ENCODE measurements at regions not wholly inside any gene's neighbourhood (a gene's known extent, or its start where the extent isn't known, plus 50 kb on each side); places are given as distances from the start of the nearest gene placed in this dataset.
"Not testable (repeated sequence)": the region's sequence is repeated elsewhere in the genome, so short reads cannot be mapped to it uniquely, and the experiment has no call there.

- no peaks in the 10 kb centered on the region for H3K27me3 ChIP-seq (ENCODE audit: control insufficient read depth, insufficient read depth, low read length)
- TF ChIP-seq, protein P1, sequence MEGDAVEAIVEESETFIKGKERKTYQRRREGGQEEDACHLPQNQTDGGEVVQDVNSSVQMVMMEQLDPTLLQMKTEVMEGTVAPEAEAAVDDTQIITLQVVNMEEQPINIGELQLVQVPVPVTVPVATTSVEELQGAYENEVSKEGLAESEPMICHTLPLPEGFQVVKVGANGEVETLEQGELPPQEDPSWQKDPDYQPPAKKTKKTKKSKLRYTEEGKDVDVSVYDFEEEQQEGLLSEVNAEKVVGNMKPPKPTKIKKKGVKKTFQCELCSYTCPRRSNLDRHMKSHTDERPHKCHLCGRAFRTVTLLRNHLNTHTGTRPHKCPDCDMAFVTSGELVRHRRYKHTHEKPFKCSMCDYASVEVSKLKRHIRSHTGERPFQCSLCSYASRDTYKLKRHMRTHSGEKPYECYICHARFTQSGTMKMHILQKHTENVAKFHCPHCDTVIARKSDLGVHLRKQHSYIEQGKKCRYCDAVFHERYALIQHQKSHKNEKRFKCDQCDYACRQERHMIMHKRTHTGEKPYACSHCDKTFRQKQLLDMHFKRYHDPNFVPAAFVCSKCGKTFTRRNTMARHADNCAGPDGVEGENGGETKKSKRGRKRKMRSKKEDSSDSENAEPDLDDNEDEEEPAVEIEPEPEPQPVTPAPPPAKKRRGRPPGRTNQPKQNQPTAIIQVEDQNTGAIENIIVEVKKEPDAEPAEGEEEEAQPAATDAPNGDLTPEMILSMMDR (IDR thresholded peaks at IDR 0.05; ENCODE audit: borderline replicate concordance, extremely low read depth, insufficient read depth) = no peak
- intact Hi-C loops (cut with DNase I) = no loop called here
- no peak overlapping the region for H3K9ac ChIP-seq (ENCODE audit: low read length in 3 of 3)
- no peaks in the 10 kb centered on the region for H3K9me3 ChIP-seq (ENCODE audit: control insufficient read depth in 2 of 3, insufficient read depth in 1 of 3, low read length in 3 of 3)
- no peaks in the 10 kb centered on the region for H3K36me3 ChIP-seq (ENCODE audit: control insufficient read depth in 2 of 3, insufficient read depth in 3 of 3, low read length in 3 of 3)
- FAIRE-seq (no peak), DNase-seq (no peak)
- no peak overlapping the region for H3K27ac ChIP-seq (ENCODE audit: low read depth in 2 of 2, low read length in 2 of 2)
- H3K4me3 ChIP-seq (ENCODE audit: low read length in 3 of 3) = no peak overlapping the region
- H3K4me1 ChIP-seq (ENCODE audit: control insufficient read depth in 2 of 3, insufficient read depth in 2 of 3, low read depth in 1 of 3, low read length in 3 of 3) = no peaks in the 10 kb centered on the region
Measured at GRCh38 chr2:37576831-37577230, 94.6 kb downstream of the CDC42EP3 start.

DNA sequence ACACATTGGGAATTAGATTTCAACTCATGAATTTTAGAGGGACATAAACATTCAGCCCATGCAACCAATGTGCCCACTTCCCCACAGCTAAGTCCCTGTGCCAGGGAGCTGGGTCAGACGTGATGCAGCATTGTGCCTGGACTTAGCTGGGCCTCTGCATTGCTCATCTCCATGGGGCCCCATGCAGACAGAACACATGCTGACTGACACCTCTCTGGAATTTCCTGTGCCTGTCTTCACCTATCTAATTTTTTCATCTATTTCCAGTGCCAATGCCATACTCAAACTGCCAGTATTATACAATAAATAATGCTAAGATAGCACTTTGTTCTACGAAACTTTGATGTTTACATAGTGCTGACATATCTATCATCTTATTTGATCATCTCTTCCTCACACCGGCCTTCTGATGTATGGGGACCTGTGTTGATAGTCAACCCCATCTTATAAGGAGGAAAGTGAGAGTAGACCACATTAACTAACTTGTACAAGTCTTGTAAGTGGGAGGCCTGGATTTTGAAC is 92.2 kb downstream of the CDC42EP3 start:
- no peak overlapping the region for H3K4me3 ChIP-seq (ENCODE audit: low read length in 3 of 3)
- TF ChIP-seq, protein P1 (IDR thresholded peaks at IDR 0.05; ENCODE audit: borderline replicate concordance, extremely low read depth, insufficient read depth) = no peak
- no peak for DNase-seq

GRCh38 chr2:37579949-37580348 is 91.5 kb downstream of the CDC42EP3 start:
- FAIRE-seq; H3K4me3 ChIP-seq (ENCODE audit: low read length in 3 of 3); H3K9me3 ChIP-seq (ENCODE audit: control insufficient read depth in 2 of 3, insufficient read depth in 1 of 3, low read length in 3 of 3); H3K4me1 ChIP-seq (ENCODE audit: control insufficient read depth in 2 of 3, insufficient read depth in 2 of 3, low read depth in 1 of 3, low read length in 3 of 3); H3K27ac ChIP-seq (ENCODE audit: low read depth in 2 of 2, low read length in 2 of 2); DNase-seq; H3K27me3 ChIP-seq (ENCODE audit: control insufficient read depth, insufficient read depth, low read length); H3K36me3 ChIP-seq (ENCODE audit: control insufficient read depth in 2 of 3, insufficient read depth in 3 of 3, low read length in 3 of 3); intact Hi-C loops (cut with DNase I); H3K9ac ChIP-seq (ENCODE audit: low read length in 3 of 3): not testable (repeated sequence)

More for the DNA sequence above, 92.2 kb downstream of the CDC42EP3 start:
- no peak overlapping the region for H3K9ac ChIP-seq (ENCODE audit: low read length in 3 of 3)
- no peaks in the 10 kb centered on the region for H3K9me3 ChIP-seq (ENCODE audit: control insufficient read depth in 2 of 3, insufficient read depth in 1 of 3, low read length in 3 of 3)
- H3K36me3 ChIP-seq (ENCODE audit: control insufficient read depth in 2 of 3, insufficient read depth in 3 of 3, low read length in 3 of 3) = no peaks in the 10 kb centered on the region
- no peak for FAIRE-seq
- intact Hi-C loops (cut with DNase I) = no loop called here
- no peaks in the 10 kb centered on the region for H3K4me1 ChIP-seq (ENCODE audit: control insufficient read depth in 2 of 3, insufficient read depth in 2 of 3, low read depth in 1 of 3, low read length in 3 of 3)
- H3K27me3 ChIP-seq (ENCODE audit: control insufficient read depth, insufficient read depth, low read length) = no peaks in the 10 kb centered on the region
- no peak overlapping the region for H3K27ac ChIP-seq (ENCODE audit: low read depth in 2 of 2, low read length in 2 of 2)

DNA sequence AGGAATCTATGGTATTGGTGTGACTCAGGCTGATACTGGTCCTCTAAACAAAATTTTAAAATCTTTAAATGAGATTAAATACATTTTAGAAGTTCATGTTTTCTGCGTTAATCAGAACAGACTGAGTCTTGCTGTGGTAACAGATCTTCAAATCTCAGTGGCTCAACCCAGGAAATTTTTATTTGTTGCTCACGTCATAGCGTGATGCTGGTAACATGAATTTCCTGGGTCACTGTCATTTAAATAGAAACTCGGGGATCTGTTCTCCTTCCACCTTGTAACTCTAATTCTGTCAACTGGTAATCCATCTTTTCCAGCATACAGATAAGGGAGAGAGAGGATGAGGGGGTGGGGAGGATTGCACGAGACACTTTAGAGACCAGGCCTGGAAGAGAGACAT is 90.0 kb downstream of the CDC42EP3 start:
- Histone ChIP-seq H3K27me3 (ENCODE audit: control insufficient read depth, insufficient read depth, low read length) (no peaks in the 10 kb centered on the region), H3K27ac (ENCODE audit: low read depth in 2 of 2, low read length in 2 of 2) (no peak overlapping the region), H3K9ac (ENCODE audit: low read length in 3 of 3) (no peak overlapping the region), H3K36me3 (ENCODE audit: control insufficient read depth in 2 of 3, insufficient read depth in 3 of 3, low read length in 3 of 3) (no peaks in the 10 kb centered on the region), H3K9me3 (ENCODE audit: control insufficient read depth in 2 of 3, insufficient read depth in 1 of 3, low read length in 3 of 3) (no peaks in the 10 kb centered on the region), H3K4me1 (ENCODE audit: control insufficient read depth in 2 of 3, insufficient read depth in 2 of 3, low read depth in 1 of 3, low read length in 3 of 3) (peaks cover 0 to 5% (median 0%) of the 10 kb centered on the region in 3 donors), H3K4me3 (ENCODE audit: low read length in 3 of 3) (no peak overlapping the region)
- no peak for FAIRE-seq
- DNase-seq = no peak
- TF ChIP-seq, protein P1 (IDR thresholded peaks at IDR 0.05; ENCODE audit: borderline replicate concordance, extremely low read depth, insufficient read depth) = no peak
- intact Hi-C loops (cut with DNase I) = no loop called here

Data from kidney (tissue), 13 donors.